Mesenchymal stem cell (in vitro differentiated cells and primary cell): ENCODE measurements at regions not wholly inside any gene's neighbourhood (a gene's known extent, or its start where the extent isn't known, plus 50 kb on each side); places are given as distances from the start of the nearest gene placed in this dataset.
A peak's percentile ranks its signal among the peaks of the same experiment; 100 is the strongest.

ENCODE experiments used
- DNase-seq: peaks from one replicate; pipeline ENCODE4 v3.0.0-alpha.2; 2013
- H2AFZ ChIP-seq: one replicate; pipeline ENCODE4 v1.6.1; 2013; ENCODE audit warnings: low read depth, mild to moderate bottlenecking, control low read depth, inconsistent platforms, low read length, moderate library complexity
- H2AK5ac ChIP-seq: 2 replicates; pipeline ENCODE4 v1.6.1; 2013; ENCODE audit warnings: low read length, moderate library complexity, mild to moderate bottlenecking, inconsistent platforms; ENCODE audit not compliant: severe bottlenecking
- H2BK120ac ChIP-seq: one replicate; pipeline ENCODE4 v1.6.1; 2013; ENCODE audit warnings: low read depth, mild to moderate bottlenecking, inconsistent platforms, low read length, moderate library complexity
- H2BK12ac ChIP-seq, 2 experiments: one replicate each; pipeline ENCODE4 v1.6.1; 2013; ENCODE audit warnings: inconsistent platforms in 2 of 2, low read length in 2 of 2, mild to moderate bottlenecking in 2 of 2, moderate library complexity in 2 of 2, control low read depth in 1 of 2
- H2BK15ac ChIP-seq: one replicate; pipeline ENCODE4 v1.6.1; 2013; ENCODE audit warnings: mild to moderate bottlenecking, low read depth, inconsistent platforms; ENCODE audit not compliant: poor library complexity, severe bottlenecking
- H2BK5ac ChIP-seq: 2 replicates; pipeline ENCODE4 v1.6.1; 2013; ENCODE audit warnings: low read depth, mild to moderate bottlenecking, low read length, control low read depth, inconsistent platforms; ENCODE audit not compliant: poor library complexity, severe bottlenecking
- H3K14ac ChIP-seq, 2 experiments: one replicate each; pipeline ENCODE4 v1.6.1; 2013; ENCODE audit warnings: inconsistent platforms in 2 of 2, low read length in 2 of 2, control low read depth in 1 of 2, mild to moderate bottlenecking in 1 of 2, moderate library complexity in 1 of 2
- H3K18ac ChIP-seq, 2 experiments: one replicate each; pipeline ENCODE4 v1.6.1; 2013; ENCODE audit warnings: inconsistent platforms in 2 of 2, low read length in 2 of 2, control low read depth in 1 of 2, low read depth in 1 of 2, mild to moderate bottlenecking in 1 of 2
- H3K23ac ChIP-seq, 2 experiments: one replicate each; pipeline ENCODE4 v1.6.1; 2013; ENCODE audit warnings: inconsistent platforms in 2 of 2, low read length in 2 of 2, mild to moderate bottlenecking in 2 of 2, moderate library complexity in 2 of 2, control low read depth in 1 of 2
- H3K27ac ChIP-seq: 2 replicates; pipeline ENCODE4 v1.5.1; 2013; ENCODE audit warnings: mild to moderate bottlenecking, moderate library complexity, low read length, control low read depth, inconsistent platforms; ENCODE audit not compliant: poor library complexity, severe bottlenecking
- H3K27me3 ChIP-seq, 2 experiments: 2 replicates each; pipeline versions ENCODE4 v1.6.1 to v1.7.0; 2013; ENCODE audit warnings: low read length in 2 of 2, mild to moderate bottlenecking in 2 of 2, moderate library complexity in 2 of 2, control low read depth in 1 of 2, inconsistent platforms in 1 of 2; ENCODE audit not compliant: control insufficient read depth in 1 of 2, insufficient read depth in 1 of 2
- H3K36me3 ChIP-seq, 2 experiments: 2 replicates each; pipeline versions ENCODE4 v1.6.1 to v1.7.0; 2013; ENCODE audit warnings: low read length in 2 of 2, control low read depth in 1 of 2, inconsistent platforms in 1 of 2, low read depth in 1 of 2, mild to moderate bottlenecking in 1 of 2; ENCODE audit not compliant: insufficient read depth in 2 of 2, control insufficient read depth in 1 of 2
- H3K4ac ChIP-seq, 2 experiments: one replicate each; pipeline ENCODE4 v1.6.1; 2013; ENCODE audit warnings: inconsistent platforms in 2 of 2, low read length in 2 of 2, mild to moderate bottlenecking in 2 of 2, moderate library complexity in 2 of 2, control low read depth in 1 of 2, low read depth in 1 of 2
- H3K4me1 ChIP-seq: 2 replicates; pipeline ENCODE4 v1.6.1; 2013; ENCODE audit warnings: low read depth, low read length, control low read depth; ENCODE audit not compliant: control insufficient read depth, insufficient read depth
- H3K4me2 ChIP-seq: 2 replicates; pipeline ENCODE4 v1.6.1; 2013; ENCODE audit warnings: low read length, mild to moderate bottlenecking, inconsistent platforms; ENCODE audit not compliant: poor library complexity, severe bottlenecking
- H3K4me3 ChIP-seq, 2 experiments: 2 replicates each; pipeline versions ENCODE4 v1.5.1 to v1.7.0; 2013; ENCODE audit warnings: low read length in 2 of 2, mild to moderate bottlenecking in 2 of 2, control low read depth in 1 of 2, low read depth in 1 of 2; ENCODE audit not compliant: insufficient read depth in 1 of 2
- H3K79me1 ChIP-seq: replicated peaks from 2 replicates; pipeline ENCODE4 v1.6.1; 2013; ENCODE audit warnings: mild to moderate bottlenecking, control low read depth, low read length, inconsistent platforms; ENCODE audit not compliant: poor library complexity, severe bottlenecking
- H3K9ac ChIP-seq: 2 replicates; pipeline ENCODE4 v1.7.0; 2013; ENCODE audit warnings: mild to moderate bottlenecking, low read length, moderate library complexity
- H3K9me3 ChIP-seq: 2 replicates; pipeline ENCODE4 v1.7.0; 2013; ENCODE audit warnings: mild to moderate bottlenecking, low read length; ENCODE audit not compliant: control insufficient read depth
- H4K8ac ChIP-seq: one replicate; pipeline ENCODE4 v1.6.1; 2013; ENCODE audit warnings: inconsistent platforms, mild to moderate bottlenecking, low read length, moderate library complexity
- H4K91ac ChIP-seq: one replicate; pipeline ENCODE4 v1.6.1; 2013; ENCODE audit warnings: mild to moderate bottlenecking, low read length, inconsistent platforms
- WGBS: methylation state at CpG from one replicate; pipeline ENCODE4 v1.1.7; 2013; ENCODE audit warnings: mixed read lengths; 5-methylcytosine and 5-hydroxymethylcytosine counted together

GRCh38 chr13:33934951-33935371 lies 117.0 kb downstream of the RFC3 start:
- H3K4me1 ChIP-seq = no peaks in the 10 kb centered on the region
- no peak overlapping the region for H3K4ac ChIP-seq
- H3K27me3 ChIP-seq = no peaks in the 10 kb centered on the region
- no peaks in the 10 kb centered on the region for H3K36me3 ChIP-seq
- peak overlapping the region; percentile 65 for H4K91ac ChIP-seq
- H3K9ac ChIP-seq = no peak overlapping the region
- no peak overlapping the region for H3K23ac ChIP-seq
- H3K79me1 ChIP-seq = no peaks in the 10 kb centered on the region
- H4K8ac ChIP-seq = no peak overlapping the region
- no peak overlapping the region for H3K4me3 ChIP-seq
- H3K18ac ChIP-seq = peak overlapping the region in 1 of 2 experiments; percentile 35
- no peak overlapping the region for H2BK120ac ChIP-seq
- H2BK12ac ChIP-seq = peak overlapping the region in 1 of 2 experiments; percentile 10
- no peak overlapping the region for H2AK5ac ChIP-seq
- no peaks in the 10 kb centered on the region for H3K9me3 ChIP-seq
- DNase-seq = no peak
- H2BK5ac ChIP-seq = no peak overlapping the region
- H2AFZ ChIP-seq = no peak overlapping the region
- H3K4me2 ChIP-seq = no peak overlapping the region
- H3K27ac ChIP-seq = no peak overlapping the region
- H2BK15ac ChIP-seq = no peak overlapping the region
- H3K14ac ChIP-seq = no peak overlapping the region

- H3K27me3 ChIP-seq = no peaks in the 10 kb centered on the region
- no peak overlapping the region for H2BK120ac ChIP-seq
- H3K9me3 ChIP-seq = no peaks in the 10 kb centered on the region
- no peak overlapping the region for H3K4me3 ChIP-seq
- H3K4ac ChIP-seq = no peak overlapping the region
- H2BK15ac ChIP-seq = no peak overlapping the region
- no peaks in the 10 kb centered on the region for H3K36me3 ChIP-seq
- no peak overlapping the region for H3K14ac ChIP-seq
- no peaks in the 10 kb centered on the region for H3K79me1 ChIP-seq
- no peak overlapping the region for H2AK5ac ChIP-seq
- H3K27ac ChIP-seq = no peak overlapping the region
- H2BK5ac ChIP-seq = no peak overlapping the region
- no peak overlapping the region for H4K91ac ChIP-seq
- H3K4me1 ChIP-seq = no peaks in the 10 kb centered on the region
- no peak for DNase-seq
- no peak overlapping the region for H2BK12ac ChIP-seq
- WGBS = 100% methylated on average over 4 of the region's 4 CpGs
- no peak overlapping the region for H4K8ac ChIP-seq
- H3K4me2 ChIP-seq = no peak overlapping the region
- H3K23ac ChIP-seq = no peak overlapping the region
- no peak overlapping the region for H3K18ac ChIP-seq
- no peak overlapping the region for H2AFZ ChIP-seq
- no peak overlapping the region for H3K9ac ChIP-seq
Measured at GRCh38 chr13:33935969-33936368, 118.0 kb downstream of the RFC3 start.

GRCh38 chr13:33937373-33938098 lies 119.6 kb downstream of the RFC3 start:
- Histone ChIP-seq H3K4ac (no peak overlapping the region), H2AFZ (no peak overlapping the region), H3K18ac (no peak overlapping the region), H3K27me3 (no peaks in the 10 kb centered on the region), H3K9ac (no peak overlapping the region), H3K9me3 (no peaks in the 10 kb centered on the region), H3K4me3 (no peak overlapping the region), H2BK15ac (no peak overlapping the region), H2BK12ac (peak overlapping the region in 1 of 2 experiments; percentile 21), H2AK5ac (no peak overlapping the region), H3K27ac (no peak overlapping the region), H2BK120ac (no peak overlapping the region), H3K79me1 (no peaks in the 10 kb centered on the region), H3K14ac (no peak overlapping the region), H4K91ac (no peak overlapping the region), H3K4me2 (no peak overlapping the region), H3K4me1 (no peaks in the 10 kb centered on the region), H4K8ac (peak overlapping the region; percentile 55), H3K36me3 (no peaks in the 10 kb centered on the region), H2BK5ac (no peak overlapping the region), H3K23ac (no peak overlapping the region)
- DNase-seq = no peak
- 100% methylated on average over 1 of the region's 3 CpGs for WGBS

GRCh38 chr13:33940256-33940655 lies 122.3 kb downstream of the RFC3 start:
- no peak overlapping the region for H2BK12ac ChIP-seq
- H3K79me1 ChIP-seq = no peaks in the 10 kb centered on the region
- no peak overlapping the region for H2BK15ac ChIP-seq
- no peaks in the 10 kb centered on the region for H3K9me3 ChIP-seq
- no peak overlapping the region for H3K18ac ChIP-seq
- 100% methylated on average over 1 of the region's 1 CpG for WGBS
- H3K4me1 ChIP-seq = no peaks in the 10 kb centered on the region
- H3K14ac ChIP-seq = no peak overlapping the region
- H2AFZ ChIP-seq = no peak overlapping the region
- H2AK5ac ChIP-seq = no peak overlapping the region
- no peak overlapping the region for H3K23ac ChIP-seq
- no peaks in the 10 kb centered on the region for H3K27me3 ChIP-seq
- no peak overlapping the region for H4K8ac ChIP-seq
- H2BK5ac ChIP-seq = no peak overlapping the region
- no peak overlapping the region for H3K4me2 ChIP-seq
- H2BK120ac ChIP-seq = no peak overlapping the region
- no peak overlapping the region for H3K4me3 ChIP-seq
- no peak overlapping the region for H3K27ac ChIP-seq
- no peak overlapping the region for H4K91ac ChIP-seq
- no peaks in the 10 kb centered on the region for H3K36me3 ChIP-seq
- no peak for DNase-seq
- H3K4ac ChIP-seq = no peak overlapping the region
- H3K9ac ChIP-seq = no peak overlapping the region
